ENCODE measurements at regions not wholly inside any gene's neighbourhood (a gene's known extent, or its start where the extent isn't known, plus 50 kb on each side); places are given as distances from the start of the nearest gene placed in this dataset.

DNA sequence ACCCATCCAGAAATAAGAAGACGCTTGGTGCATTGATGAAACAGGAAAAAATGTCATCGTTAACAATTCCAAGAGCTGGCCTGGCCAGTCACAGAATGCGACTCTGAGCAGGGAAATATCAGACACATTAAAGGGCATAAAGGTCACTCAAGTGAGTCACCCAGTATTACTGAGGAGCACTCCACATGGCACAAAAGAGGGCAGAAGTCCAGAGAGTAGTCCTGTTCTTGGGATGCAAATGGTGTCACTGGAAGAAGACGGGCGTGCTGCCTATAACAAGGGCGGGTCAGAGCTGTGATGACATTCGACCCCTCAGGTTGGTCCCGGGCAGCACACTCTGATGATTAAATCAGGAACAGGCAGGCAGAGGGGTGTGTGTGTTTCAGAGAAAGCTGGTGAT, 720.3 kb downstream of the UQCRFS1 start:
- CTCF ChIA-PET = no interaction called here
- no peak for DNase-seq
- H4K20me1 ChIP-seq (ENCODE audit: insufficient read depth) = no peaks in the 10 kb centered on the region
- H3K27ac ChIP-seq = no peak overlapping the region
- no peak for TF ChIP-seq EZH2 (IDR thresholded peaks at IDR 0.05; ENCODE audit: low read depth)
- TF ChIP-seq, protein P1, sequence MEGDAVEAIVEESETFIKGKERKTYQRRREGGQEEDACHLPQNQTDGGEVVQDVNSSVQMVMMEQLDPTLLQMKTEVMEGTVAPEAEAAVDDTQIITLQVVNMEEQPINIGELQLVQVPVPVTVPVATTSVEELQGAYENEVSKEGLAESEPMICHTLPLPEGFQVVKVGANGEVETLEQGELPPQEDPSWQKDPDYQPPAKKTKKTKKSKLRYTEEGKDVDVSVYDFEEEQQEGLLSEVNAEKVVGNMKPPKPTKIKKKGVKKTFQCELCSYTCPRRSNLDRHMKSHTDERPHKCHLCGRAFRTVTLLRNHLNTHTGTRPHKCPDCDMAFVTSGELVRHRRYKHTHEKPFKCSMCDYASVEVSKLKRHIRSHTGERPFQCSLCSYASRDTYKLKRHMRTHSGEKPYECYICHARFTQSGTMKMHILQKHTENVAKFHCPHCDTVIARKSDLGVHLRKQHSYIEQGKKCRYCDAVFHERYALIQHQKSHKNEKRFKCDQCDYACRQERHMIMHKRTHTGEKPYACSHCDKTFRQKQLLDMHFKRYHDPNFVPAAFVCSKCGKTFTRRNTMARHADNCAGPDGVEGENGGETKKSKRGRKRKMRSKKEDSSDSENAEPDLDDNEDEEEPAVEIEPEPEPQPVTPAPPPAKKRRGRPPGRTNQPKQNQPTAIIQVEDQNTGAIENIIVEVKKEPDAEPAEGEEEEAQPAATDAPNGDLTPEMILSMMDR (conservative IDR thresholded peaks at IDR 0.05) = no peak
- no peak overlapping the region for H3K4me3 ChIP-seq
- POLR2A ChIA-PET (ENCODE audit: unreplicated experiment) = no interaction called here
- H3K27me3 ChIP-seq (ENCODE audit: insufficient read depth, low read depth) = peaks cover 31% of the 10 kb centered on the region
- H3K36me3 ChIP-seq (ENCODE audit: low read depth) = no peaks in the 10 kb centered on the region
- H3F3A ChIP-seq (ENCODE audit: insufficient read depth, low read depth) = no peaks in the 10 kb centered on the region
- no peaks in the 10 kb centered on the region for H3K79me2 ChIP-seq (ENCODE audit: low read depth)
- no peaks in the 10 kb centered on the region for H3K9me3 ChIP-seq (ENCODE audit: insufficient read depth, low read depth)
- no peaks in the 10 kb centered on the region for H3K4me1 ChIP-seq (replicated peaks; ENCODE audit: insufficient read depth)
- no peaks in the 10 kb centered on the region for H3K9me2 ChIP-seq (ENCODE audit: insufficient read depth)
- H2AFZ ChIP-seq = no peak overlapping the region
- H3K4me2 ChIP-seq = no peak overlapping the region
- intact Hi-C loops (cut with micrococcal nuclease; ENCODE audit: unreplicated experiment) = no loop called here
- no TSS peak for BruUV-seq (replicated peaks)

GRCh38 chr19:28492201-28492600, 720.8 kb downstream of the UQCRFS1 start:
- H3K27me3 ChIP-seq (ENCODE audit: insufficient read depth, low read depth) = peaks cover 34% of the 10 kb centered on the region
- no peak overlapping the region for H3K27ac ChIP-seq
- H3K4me2 ChIP-seq = no peak overlapping the region
- intact Hi-C loops (cut with micrococcal nuclease; ENCODE audit: unreplicated experiment) = no loop called here
- no peaks in the 10 kb centered on the region for H3K79me2 ChIP-seq (ENCODE audit: low read depth)
- no peaks in the 10 kb centered on the region for H3K9me3 ChIP-seq (ENCODE audit: insufficient read depth, low read depth)
- no peaks in the 10 kb centered on the region for H3K36me3 ChIP-seq (ENCODE audit: low read depth)
- no peaks in the 10 kb centered on the region for H4K20me1 ChIP-seq (ENCODE audit: insufficient read depth)
- no peak for DNase-seq
- ChIA-PET POLR2A (ENCODE audit: unreplicated experiment) (no interaction called here), CTCF (no interaction called here)
- H3K4me1 ChIP-seq (replicated peaks; ENCODE audit: insufficient read depth) = no peaks in the 10 kb centered on the region
- H3K9me2 ChIP-seq (ENCODE audit: insufficient read depth) = no peaks in the 10 kb centered on the region
- no peak overlapping the region for H3K4me3 ChIP-seq
- no peaks in the 10 kb centered on the region for H3F3A ChIP-seq (ENCODE audit: insufficient read depth, low read depth)
- no peak overlapping the region for H2AFZ ChIP-seq
- BruUV-seq (replicated peaks) = no TSS peak
- TF ChIP-seq EZH2 (IDR thresholded peaks at IDR 0.05; ENCODE audit: low read depth) = no peak
- TF ChIP-seq, protein P1 (conservative IDR thresholded peaks at IDR 0.05) = no peak

GRCh38 chr19:28489776-28490175, 723.2 kb downstream of the UQCRFS1 start:
- Histone ChIP-seq H3K79me2 (ENCODE audit: low read depth) (no peaks in the 10 kb centered on the region), H3K4me1 (replicated peaks; ENCODE audit: insufficient read depth) (no peaks in the 10 kb centered on the region), H3F3A (ENCODE audit: insufficient read depth, low read depth) (no peaks in the 10 kb centered on the region), H2AFZ (no peak overlapping the region), H3K9me3 (ENCODE audit: insufficient read depth, low read depth) (no peaks in the 10 kb centered on the region), H4K20me1 (ENCODE audit: insufficient read depth) (no peaks in the 10 kb centered on the region), H3K9me2 (ENCODE audit: insufficient read depth) (no peaks in the 10 kb centered on the region), H3K4me3 (no peak overlapping the region), H3K27ac (no peak overlapping the region), H3K27me3 (ENCODE audit: insufficient read depth, low read depth) (peaks cover 45% of the 10 kb centered on the region), H3K36me3 (ENCODE audit: low read depth) (no peaks in the 10 kb centered on the region), H3K4me2 (no peak overlapping the region)
- no peak for DNase-seq
- TF ChIP-seq, protein P1 (conservative IDR thresholded peaks at IDR 0.05) = no peak
- no peak for TF ChIP-seq EZH2 (IDR thresholded peaks at IDR 0.05; ENCODE audit: low read depth)
- intact Hi-C loops (cut with micrococcal nuclease; ENCODE audit: unreplicated experiment) = no loop called here
- no TSS peak for BruUV-seq (replicated peaks)
- CTCF ChIA-PET = no interaction called here
- POLR2A ChIA-PET (ENCODE audit: unreplicated experiment) = no interaction called here

Data from PC-9 (cell line).